ENCODE measurements at regions not wholly inside any gene's neighbourhood (a gene's known extent, or its start where the extent isn't known, plus 50 kb on each side); places are given as distances from the start of the nearest gene placed in this dataset.

DNA sequence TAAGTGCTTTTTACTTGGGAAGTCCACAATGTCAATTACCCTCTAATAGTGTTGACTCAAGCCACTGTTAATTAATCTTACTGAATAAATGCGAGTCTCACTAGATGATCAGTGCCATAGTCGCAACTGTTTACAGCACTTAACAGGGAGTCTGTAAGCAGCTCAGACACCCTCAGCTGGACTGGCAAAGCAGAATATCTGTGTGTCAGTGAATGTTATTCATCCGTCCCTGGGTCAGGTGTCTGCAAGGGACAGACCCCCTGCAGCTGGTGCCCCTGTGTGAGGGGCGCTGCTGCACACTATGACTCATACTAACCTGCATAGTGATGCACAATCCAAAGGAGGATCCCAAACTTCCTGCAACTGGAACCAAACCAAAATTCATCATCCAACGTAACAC lies 306.5 kb downstream of the HHIPL2 start:
- Histone ChIP-seq H3K4me3 (ENCODE audit: low read depth, low read length) (no peak overlapping the region), H3K9me3 (ENCODE audit: severe bottlenecking) (no peaks in the 10 kb centered on the region), H3K27ac (no peak overlapping the region), H3K36me3 (no peaks in the 10 kb centered on the region), H3K27me3 (ENCODE audit: insufficient read depth, low read depth, severe bottlenecking) (no peaks in the 10 kb centered on the region)
- DNase-seq = no peak
- TF ChIP-seq, protein P1, sequence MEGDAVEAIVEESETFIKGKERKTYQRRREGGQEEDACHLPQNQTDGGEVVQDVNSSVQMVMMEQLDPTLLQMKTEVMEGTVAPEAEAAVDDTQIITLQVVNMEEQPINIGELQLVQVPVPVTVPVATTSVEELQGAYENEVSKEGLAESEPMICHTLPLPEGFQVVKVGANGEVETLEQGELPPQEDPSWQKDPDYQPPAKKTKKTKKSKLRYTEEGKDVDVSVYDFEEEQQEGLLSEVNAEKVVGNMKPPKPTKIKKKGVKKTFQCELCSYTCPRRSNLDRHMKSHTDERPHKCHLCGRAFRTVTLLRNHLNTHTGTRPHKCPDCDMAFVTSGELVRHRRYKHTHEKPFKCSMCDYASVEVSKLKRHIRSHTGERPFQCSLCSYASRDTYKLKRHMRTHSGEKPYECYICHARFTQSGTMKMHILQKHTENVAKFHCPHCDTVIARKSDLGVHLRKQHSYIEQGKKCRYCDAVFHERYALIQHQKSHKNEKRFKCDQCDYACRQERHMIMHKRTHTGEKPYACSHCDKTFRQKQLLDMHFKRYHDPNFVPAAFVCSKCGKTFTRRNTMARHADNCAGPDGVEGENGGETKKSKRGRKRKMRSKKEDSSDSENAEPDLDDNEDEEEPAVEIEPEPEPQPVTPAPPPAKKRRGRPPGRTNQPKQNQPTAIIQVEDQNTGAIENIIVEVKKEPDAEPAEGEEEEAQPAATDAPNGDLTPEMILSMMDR (IDR thresholded peaks at IDR 0.05; ENCODE audit: low read depth, low read length) = no peak

DNA sequence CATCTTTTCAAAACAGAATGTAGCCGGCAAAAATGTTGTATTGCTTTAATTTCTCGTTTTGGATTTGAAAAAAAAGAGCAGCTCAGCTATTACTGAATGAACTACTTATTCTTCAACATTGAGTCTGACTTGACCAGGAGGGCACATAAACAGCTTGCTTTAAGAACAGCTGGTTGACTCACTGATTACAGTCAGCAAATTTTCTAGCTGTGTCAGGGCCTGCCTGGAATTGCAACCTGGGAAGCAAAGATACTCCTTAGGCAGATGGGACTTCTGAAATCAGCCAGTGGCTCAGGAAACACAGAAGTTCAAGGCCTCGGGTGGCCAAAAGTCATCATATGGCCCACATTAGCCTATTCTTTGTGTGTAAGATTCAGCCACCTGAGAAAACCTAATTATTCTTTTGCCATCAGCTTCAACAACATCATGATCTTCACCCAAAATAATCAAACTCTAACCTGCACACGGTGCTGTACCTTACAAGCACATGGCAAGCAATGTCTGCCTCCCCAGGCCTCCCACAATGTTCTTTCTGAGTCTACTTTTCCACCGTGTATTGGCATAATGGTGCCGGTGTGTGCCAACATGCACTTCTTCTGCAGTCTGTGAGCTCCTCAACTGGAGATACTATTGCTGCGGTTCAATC lies 307.2 kb downstream of the HHIPL2 start:
- no peak for DNase-seq
- H3K4me3 ChIP-seq (ENCODE audit: low read depth, low read length) = no peak overlapping the region
- H3K36me3 ChIP-seq = no peaks in the 10 kb centered on the region
- H3K27me3 ChIP-seq (ENCODE audit: insufficient read depth, low read depth, severe bottlenecking) = no peaks in the 10 kb centered on the region
- TF ChIP-seq, protein P1 (IDR thresholded peaks at IDR 0.05; ENCODE audit: low read depth, low read length) = no peak
- H3K9me3 ChIP-seq (ENCODE audit: severe bottlenecking) = no peaks in the 10 kb centered on the region
- no peak overlapping the region for H3K27ac ChIP-seq

DNA sequence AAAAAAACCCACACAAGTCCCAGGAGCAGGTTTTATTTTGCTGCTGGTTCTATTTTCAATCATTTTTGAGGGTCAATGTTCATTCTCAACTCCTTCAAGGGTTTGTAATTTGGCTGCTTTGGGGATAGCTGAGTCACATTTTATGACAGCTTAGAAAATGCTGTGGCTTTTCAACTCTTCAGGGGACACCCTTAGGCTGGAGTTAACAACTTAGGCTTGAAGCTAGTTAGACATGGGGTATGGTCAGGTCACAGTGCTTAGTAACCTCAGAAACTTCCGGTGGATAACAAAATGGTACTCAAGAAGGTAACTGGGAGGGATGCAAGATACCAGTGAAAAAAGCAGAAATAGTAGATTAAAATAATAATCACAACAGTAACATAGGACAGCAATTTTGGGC lies 308.8 kb downstream of the HHIPL2 start:
- TF ChIP-seq, protein P1 (IDR thresholded peaks at IDR 0.05; ENCODE audit: low read depth, low read length) = no peak
- Histone ChIP-seq H3K27me3 (ENCODE audit: insufficient read depth, low read depth, severe bottlenecking) (no peaks in the 10 kb centered on the region), H3K27ac (no peak overlapping the region), H3K9me3 (ENCODE audit: severe bottlenecking) (no peaks in the 10 kb centered on the region), H3K36me3 (no peaks in the 10 kb centered on the region), H3K4me3 (ENCODE audit: low read depth, low read length) (no peak overlapping the region)
- no peak for DNase-seq

DNA sequence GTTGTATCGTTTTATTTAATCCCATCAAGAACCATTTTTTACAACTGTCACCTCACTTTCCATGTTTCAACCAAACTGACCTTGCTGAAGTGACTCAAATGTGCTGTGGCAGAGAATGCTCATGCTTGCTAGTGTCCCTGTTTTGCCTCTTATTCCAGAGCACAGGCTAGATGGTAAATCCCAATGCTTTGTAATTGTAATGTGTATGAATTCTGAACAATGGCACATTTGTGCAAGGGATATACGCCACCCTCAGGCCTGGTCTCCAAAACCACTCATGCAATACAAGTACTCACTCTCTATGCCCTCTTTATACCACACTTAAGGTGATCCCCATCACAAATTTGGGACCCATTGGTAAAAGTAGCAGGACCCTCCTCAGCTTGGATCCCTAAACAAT lies 313.6 kb downstream of the HHIPL2 start:
- DNase-seq = no peak
- Histone ChIP-seq H3K27me3 (ENCODE audit: insufficient read depth, low read depth, severe bottlenecking) (no peaks in the 10 kb centered on the region), H3K36me3 (no peaks in the 10 kb centered on the region), H3K9me3 (ENCODE audit: severe bottlenecking) (no peaks in the 10 kb centered on the region), H3K4me3 (ENCODE audit: low read depth, low read length) (no peak overlapping the region), H3K27ac (no peak overlapping the region)
- TF ChIP-seq, protein P1 (IDR thresholded peaks at IDR 0.05; ENCODE audit: low read depth, low read length) = no peak

DNA sequence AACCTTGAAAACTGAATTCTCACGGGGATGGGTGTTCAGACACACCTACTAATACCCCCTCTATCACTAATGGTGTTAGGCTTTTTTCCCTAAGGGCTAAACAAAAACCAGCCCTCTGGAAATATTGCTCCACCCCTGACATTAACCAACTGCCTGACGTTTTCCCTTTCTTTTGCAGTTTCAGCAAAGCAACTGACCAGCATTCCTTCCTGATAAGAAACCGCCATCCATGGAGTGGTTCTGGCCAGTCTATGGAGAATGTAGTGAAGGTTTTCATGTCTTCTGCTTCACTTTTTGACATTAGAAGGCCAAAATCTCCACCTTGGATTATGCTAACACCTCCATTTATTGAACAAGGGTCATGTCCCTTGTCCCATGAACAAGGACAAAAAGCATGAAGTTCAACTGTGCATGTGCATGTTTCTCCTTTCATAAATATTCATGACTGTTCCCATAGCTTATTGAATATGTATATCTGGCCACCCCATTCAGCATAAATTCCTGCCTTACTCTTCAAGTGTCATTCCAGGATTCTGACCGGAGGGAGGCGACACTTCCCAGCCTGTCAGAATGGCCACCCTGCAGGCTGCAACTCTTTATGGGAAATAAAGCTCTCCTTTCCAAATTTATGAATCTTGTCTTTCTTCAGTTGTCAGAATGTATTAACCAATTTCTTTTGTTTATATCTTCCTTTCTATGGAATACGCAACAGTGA lies 314.3 kb downstream of the HHIPL2 start:
- no peak overlapping the region for H3K4me3 ChIP-seq (ENCODE audit: low read depth, low read length)
- H3K27me3 ChIP-seq (ENCODE audit: insufficient read depth, low read depth, severe bottlenecking) = no peaks in the 10 kb centered on the region
- H3K36me3 ChIP-seq = no peaks in the 10 kb centered on the region
- H3K9me3 ChIP-seq (ENCODE audit: severe bottlenecking) = no peaks in the 10 kb centered on the region
- TF ChIP-seq, protein P1 (IDR thresholded peaks at IDR 0.05; ENCODE audit: low read depth, low read length) = no peak
- DNase-seq = no peak
- no peak overlapping the region for H3K27ac ChIP-seq
